ENCODE measurements at regions not wholly inside any gene's neighbourhood (a gene's known extent, or its start where the extent isn't known, plus 50 kb on each side); places are given as distances from the start of the nearest gene placed in this dataset.

DNA sequence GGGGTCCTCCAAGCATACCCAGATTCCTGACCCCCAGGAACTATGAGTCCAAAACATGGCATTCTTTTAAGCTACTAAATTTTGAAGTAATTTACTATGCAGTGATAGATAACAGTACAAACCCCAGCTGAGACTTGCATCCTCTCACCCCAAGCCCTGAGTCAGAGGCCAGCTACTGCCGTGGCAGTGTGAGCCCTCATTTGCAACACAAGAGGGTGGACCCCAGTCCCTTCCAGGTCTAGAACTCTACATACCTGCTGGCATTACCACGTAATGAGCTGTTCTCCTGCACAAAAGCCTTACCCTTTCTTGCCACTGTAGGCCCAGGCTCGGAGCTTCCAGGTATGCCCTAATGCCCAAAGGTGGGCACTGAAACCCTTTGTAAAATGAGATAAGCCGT, 108.6 kb upstream of the ERCC6L2 start:
- TF ChIP-seq, protein P1, sequence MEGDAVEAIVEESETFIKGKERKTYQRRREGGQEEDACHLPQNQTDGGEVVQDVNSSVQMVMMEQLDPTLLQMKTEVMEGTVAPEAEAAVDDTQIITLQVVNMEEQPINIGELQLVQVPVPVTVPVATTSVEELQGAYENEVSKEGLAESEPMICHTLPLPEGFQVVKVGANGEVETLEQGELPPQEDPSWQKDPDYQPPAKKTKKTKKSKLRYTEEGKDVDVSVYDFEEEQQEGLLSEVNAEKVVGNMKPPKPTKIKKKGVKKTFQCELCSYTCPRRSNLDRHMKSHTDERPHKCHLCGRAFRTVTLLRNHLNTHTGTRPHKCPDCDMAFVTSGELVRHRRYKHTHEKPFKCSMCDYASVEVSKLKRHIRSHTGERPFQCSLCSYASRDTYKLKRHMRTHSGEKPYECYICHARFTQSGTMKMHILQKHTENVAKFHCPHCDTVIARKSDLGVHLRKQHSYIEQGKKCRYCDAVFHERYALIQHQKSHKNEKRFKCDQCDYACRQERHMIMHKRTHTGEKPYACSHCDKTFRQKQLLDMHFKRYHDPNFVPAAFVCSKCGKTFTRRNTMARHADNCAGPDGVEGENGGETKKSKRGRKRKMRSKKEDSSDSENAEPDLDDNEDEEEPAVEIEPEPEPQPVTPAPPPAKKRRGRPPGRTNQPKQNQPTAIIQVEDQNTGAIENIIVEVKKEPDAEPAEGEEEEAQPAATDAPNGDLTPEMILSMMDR (IDR thresholded peaks at IDR 0.05; ENCODE audit: insufficient read depth, low read length), result no peak
- TF ChIP-seq POLR2AphosphoS5 (IDR thresholded peaks at IDR 0.05; ENCODE audit: low read depth), result no peak
- TF ChIP-seq, protein P2, sequence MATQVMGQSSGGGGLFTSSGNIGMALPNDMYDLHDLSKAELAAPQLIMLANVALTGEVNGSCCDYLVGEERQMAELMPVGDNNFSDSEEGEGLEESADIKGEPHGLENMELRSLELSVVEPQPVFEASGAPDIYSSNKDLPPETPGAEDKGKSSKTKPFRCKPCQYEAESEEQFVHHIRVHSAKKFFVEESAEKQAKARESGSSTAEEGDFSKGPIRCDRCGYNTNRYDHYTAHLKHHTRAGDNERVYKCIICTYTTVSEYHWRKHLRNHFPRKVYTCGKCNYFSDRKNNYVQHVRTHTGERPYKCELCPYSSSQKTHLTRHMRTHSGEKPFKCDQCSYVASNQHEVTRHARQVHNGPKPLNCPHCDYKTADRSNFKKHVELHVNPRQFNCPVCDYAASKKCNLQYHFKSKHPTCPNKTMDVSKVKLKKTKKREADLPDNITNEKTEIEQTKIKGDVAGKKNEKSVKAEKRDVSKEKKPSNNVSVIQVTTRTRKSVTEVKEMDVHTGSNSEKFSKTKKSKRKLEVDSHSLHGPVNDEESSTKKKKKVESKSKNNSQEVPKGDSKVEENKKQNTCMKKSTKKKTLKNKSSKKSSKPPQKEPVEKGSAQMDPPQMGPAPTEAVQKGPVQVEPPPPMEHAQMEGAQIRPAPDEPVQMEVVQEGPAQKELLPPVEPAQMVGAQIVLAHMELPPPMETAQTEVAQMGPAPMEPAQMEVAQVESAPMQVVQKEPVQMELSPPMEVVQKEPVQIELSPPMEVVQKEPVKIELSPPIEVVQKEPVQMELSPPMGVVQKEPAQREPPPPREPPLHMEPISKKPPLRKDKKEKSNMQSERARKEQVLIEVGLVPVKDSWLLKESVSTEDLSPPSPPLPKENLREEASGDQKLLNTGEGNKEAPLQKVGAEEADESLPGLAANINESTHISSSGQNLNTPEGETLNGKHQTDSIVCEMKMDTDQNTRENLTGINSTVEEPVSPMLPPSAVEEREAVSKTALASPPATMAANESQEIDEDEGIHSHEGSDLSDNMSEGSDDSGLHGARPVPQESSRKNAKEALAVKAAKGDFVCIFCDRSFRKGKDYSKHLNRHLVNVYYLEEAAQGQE (IDR thresholded peaks at IDR 0.05; ENCODE audit: insufficient replicate concordance, low read depth), result no peak
- TF ChIP-seq GABPA (IDR thresholded peaks at IDR 0.05; ENCODE audit: low read depth), result no peak

Data from HL-60 (cell line).